NCI-H1105 (cell line): ENCODE measurements at regions not wholly inside any gene's neighbourhood (a gene's known extent, or its start where the extent isn't known, plus 50 kb on each side); places are given as distances from the start of the nearest gene placed in this dataset.
A peak's percentile ranks its signal among the peaks of the same experiment; 100 is the strongest.
"Not testable (repeated sequence)": the region's sequence is repeated elsewhere in the genome, so short reads cannot be mapped to it uniquely, and the experiment has no call there.

Experiments
- DNase-seq: peaks from one replicate; lab custom pipeline; 2025; lab: John Stamatoyannopoulos, UW

GRCh38 chr2:137886083-137886831 is 78.0 kb upstream of the HNMT start:
- DNase-seq: no peak

- no peak for DNase-seq
Measured at GRCh38 chr2:137888845-137889244, 75.4 kb upstream of the HNMT start.

- peak; percentile 80 for DNase-seq
Measured at GRCh38 chr2:137892739-137893138, 71.5 kb upstream of the HNMT start.

GRCh38 chr2:137893145-137893544 is 71.1 kb upstream of the HNMT start:
- DNase-seq: no peak

- DNase-seq: no peak
Measured at GRCh38 chr2:137896467-137896866, 67.8 kb upstream of the HNMT start.

- no peak for DNase-seq
Measured at GRCh38 chr2:137897082-137897481, 67.2 kb upstream of the HNMT start.

- no peak for DNase-seq
Measured at GRCh38 chr2:137900421-137901141, 63.7 kb upstream of the HNMT start.

GRCh38 chr2:137910641-137911040 is 53.6 kb upstream of the HNMT start:
- no peak for DNase-seq

GRCh38 chr2:137912371-137912770 is 51.9 kb upstream of the HNMT start:
- DNase-seq: no peak

- no peak for DNase-seq
Measured at GRCh38 chr2:137913169-137913568, 51.1 kb upstream of the HNMT start.

GRCh38 chr2:137913648-137914047 is 50.6 kb upstream of the HNMT start:
- DNase-seq: not testable (repeated sequence)
